ENCODE measurements at regions not wholly inside any gene's neighbourhood (a gene's known extent, or its start where the extent isn't known, plus 50 kb on each side); places are given as distances from the start of the nearest gene placed in this dataset.
A peak's percentile ranks its signal among the peaks of the same experiment; 100 is the strongest.

GRCh38 chr2:17115466-17115865 lies 402.8 kb downstream of the RAD51AP2 start:
- intact Hi-C loops (cut with micrococcal nuclease): no loop called here
- ATAC-seq (no peak), DNase-seq (no peak)

- intact Hi-C loops (cut with micrococcal nuclease): no loop called here
- ATAC-seq: no peak
- no peak for DNase-seq
Observed at GRCh38 chr2:17115042-17115441, 403.2 kb downstream of the RAD51AP2 start.

- ATAC-seq (no peak), DNase-seq (no peak)
- intact Hi-C loops (cut with micrococcal nuclease): no loop called here
Observed at GRCh38 chr2:17107871-17108270, 410.4 kb downstream of the RAD51AP2 start.

GRCh38 chr2:17107151-17107550 lies 411.1 kb downstream of the RAD51AP2 start:
- no peak for DNase-seq
- intact Hi-C loops (cut with micrococcal nuclease): no loop called here
- no peak for ATAC-seq

- no peak for ATAC-seq
- intact Hi-C loops (cut with micrococcal nuclease): no loop called here
- DNase-seq: no peak
Observed at GRCh38 chr2:17106418-17106817, 411.8 kb downstream of the RAD51AP2 start.

GRCh38 chr2:17104454-17104853 lies 413.8 kb downstream of the RAD51AP2 start:
- intact Hi-C loops (cut with micrococcal nuclease): no loop called here
- DNase-seq: no peak
- ATAC-seq: no peak

GRCh38 chr2:17101596-17101995 lies 416.6 kb downstream of the RAD51AP2 start:
- DNase-seq: no peak
- intact Hi-C loops (cut with micrococcal nuclease): no loop called here

GRCh38 chr2:17101091-17101490 lies 417.1 kb downstream of the RAD51AP2 start:
- DNase-seq: no peak
- intact Hi-C loops (cut with micrococcal nuclease): no loop called here

More at GRCh38 chr2:17101596-17101995, 416.6 kb downstream of the RAD51AP2 start:
- ATAC-seq: no peak

GRCh38 chr2:17095340-17095739 lies 422.9 kb downstream of the RAD51AP2 start:
- DNase-seq (no peak), ATAC-seq (no peak)
- intact Hi-C loops (cut with micrococcal nuclease): no loop called here

More at GRCh38 chr2:17101091-17101490, 417.1 kb downstream of the RAD51AP2 start:
- ATAC-seq: no peak

GRCh38 chr2:17093712-17094111 lies 424.5 kb downstream of the RAD51AP2 start:
- intact Hi-C loops (cut with micrococcal nuclease): no loop called here
- ATAC-seq: no peak
- DNase-seq: no peak

GRCh38 chr2:17086990-17087389 lies 421.4 kb upstream of the CYRIA start:
- DNase-seq (no peak), ATAC-seq (no peak)
- intact Hi-C loops (cut with micrococcal nuclease): no loop called here

GRCh38 chr2:17085546-17086202 lies 420.0 kb upstream of the CYRIA start:
- DNase-seq (no peak), ATAC-seq (no peak)
- intact Hi-C loops (cut with micrococcal nuclease): no loop called here

GRCh38 chr2:17084877-17085276 lies 419.2 kb upstream of the CYRIA start:
- no peak for ATAC-seq

GRCh38 chr2:17083902-17084301 lies 418.3 kb upstream of the CYRIA start:
- no peak for DNase-seq
- intact Hi-C loops (cut with micrococcal nuclease): no loop called here

More at GRCh38 chr2:17084877-17085276, 419.2 kb upstream of the CYRIA start:
- no peak for DNase-seq
- intact Hi-C loops (cut with micrococcal nuclease): no loop called here

GRCh38 chr2:17079262-17079661 lies 413.6 kb upstream of the CYRIA start:
- DNase-seq (no peak), ATAC-seq (no peak)

More at GRCh38 chr2:17083902-17084301, 418.3 kb upstream of the CYRIA start:
- ATAC-seq: no peak

GRCh38 chr2:17076533-17076932 lies 410.9 kb upstream of the CYRIA start:
- peak; percentile 61 for ATAC-seq
- no peak for DNase-seq
- intact Hi-C loops (cut with micrococcal nuclease): no loop called here

More at GRCh38 chr2:17079262-17079661, 413.6 kb upstream of the CYRIA start:
- intact Hi-C loops (cut with micrococcal nuclease): no loop called here

- intact Hi-C loops (cut with micrococcal nuclease): no loop called here
- DNase-seq (no peak), ATAC-seq (no peak)
Observed at GRCh38 chr2:17070711-17071110, 405.1 kb upstream of the CYRIA start.

- DNase-seq: no peak
- no peak for ATAC-seq
- intact Hi-C loops (cut with micrococcal nuclease): no loop called here
Observed at GRCh38 chr2:17069564-17069963, 403.9 kb upstream of the CYRIA start.

- intact Hi-C loops (cut with micrococcal nuclease): no loop called here
- ATAC-seq: no peak
- no peak for DNase-seq
Observed at GRCh38 chr2:17068021-17068420, 402.4 kb upstream of the CYRIA start.

- DNase-seq: no peak
- intact Hi-C loops (cut with micrococcal nuclease): no loop called here
- no peak for ATAC-seq
Observed at GRCh38 chr2:17065536-17065935, 399.9 kb upstream of the CYRIA start.

- no peak for DNase-seq
- intact Hi-C loops (cut with micrococcal nuclease): loop anchor here (2.0 kb wide), 1 partner anchor 24 kb away; no protein-coding TSS in a partner anchor
- no peak for ATAC-seq
Observed at GRCh38 chr2:17061028-17061427, 395.4 kb upstream of the CYRIA start.

Data from left ventricle myocardium superior (tissue), 1 donor.